Loucy (cell line): ENCODE measurements at regions not wholly inside any gene's neighbourhood (a gene's known extent, or its start where the extent isn't known, plus 50 kb on each side); places are given as distances from the start of the nearest gene placed in this dataset.

Experiments
- H2AFZ ChIP-seq: fragments of 200-600 bp; sonication (generic); 2 replicates; pipeline ENCODE4 v1.6.0; 2016; ENCODE audit warnings: antibody characterized with exemption, mild to moderate bottlenecking, low read length, moderate library complexity
- H3F3A ChIP-seq: fragments of 200-600 bp; 2 replicates; pipeline ENCODE4 v1.6.0; 2016; ENCODE audit warnings: antibody characterized with exemption, low read depth, mild to moderate bottlenecking
- H3K27me3 ChIP-seq: fragments of 200-600 bp; sonication (generic); 2 replicates; pipeline ENCODE4 v1.6.1; 2014; ENCODE audit warnings: low read length, mild to moderate bottlenecking; ENCODE audit not compliant: insufficient read depth, poor library complexity, severe bottlenecking
- H3K36me3 ChIP-seq: fragments of 200-600 bp; sonication (generic); 2 replicates; pipeline ENCODE4 v1.6.1; 2016; ENCODE audit warnings: low read length; ENCODE audit not compliant: insufficient read depth
- H3K4me1 ChIP-seq: fragments of 200-600 bp; sonication (generic); 2 replicates; pipeline ENCODE4 v1.5.1; 2014; ENCODE audit warnings: low read length, mild to moderate bottlenecking; ENCODE audit not compliant: insufficient read depth, poor library complexity, severe bottlenecking
- H3K4me2 ChIP-seq: fragments of 200-600 bp; sonication (generic); 2 replicates; pipeline ENCODE4 v1.6.0; 2014; ENCODE audit warnings: antibody characterized with exemption, low read length, low read depth, mild to moderate bottlenecking; ENCODE audit not compliant: poor library complexity, severe bottlenecking
- H3K4me3 ChIP-seq: fragments of 200-600 bp; sonication (generic); 2 replicates; pipeline ENCODE4 v1.5.1; 2014; ENCODE audit warnings: low read length, mild to moderate bottlenecking, mixed read lengths; ENCODE audit not compliant: poor library complexity, severe bottlenecking
- H3K79me2 ChIP-seq: fragments of 200-600 bp; sonication (generic); 2 replicates; pipeline ENCODE4 v1.6.1; 2014; ENCODE audit warnings: low read length; ENCODE audit not compliant: insufficient read depth
- H3K9ac ChIP-seq: fragments of 200-600 bp; sonication (generic); 2 replicates; pipeline ENCODE4 v1.6.0; 2014; ENCODE audit warnings: mild to moderate bottlenecking, low read depth, low read length, moderate library complexity; ENCODE audit not compliant: poor library complexity, severe bottlenecking
- H3K9me2 ChIP-seq: fragments of 200-600 bp; sonication (generic); replicated peaks from 2 replicates; pipeline ENCODE4 v1.6.1; 2016; ENCODE audit warnings: low read depth, low read length, mixed read lengths
- H3K9me3 ChIP-seq: fragments of 200-600 bp; sonication (generic); 2 replicates; pipeline ENCODE4 v1.6.1; 2014; ENCODE audit warnings: mild to moderate bottlenecking, antibody characterized with exemption, low read length, low read depth; ENCODE audit not compliant: insufficient read depth
- H4K20me1 ChIP-seq: fragments of 200-600 bp; sonication (generic); 2 replicates; pipeline ENCODE4 v1.6.0; 2014; ENCODE audit warnings: antibody characterized with exemption, low read length, mild to moderate bottlenecking; ENCODE audit not compliant: insufficient read depth, poor library complexity, severe bottlenecking
- CTCF ChIP-seq: fragments of 200-600 bp; sonication (generic); conservative IDR thresholded peaks from 2 replicates; pipeline ENCODE4 v1.5.1; 2014; ENCODE audit warnings: mild to moderate bottlenecking, antibody characterized with exemption, low read length
- EZH2phosphoT487 ChIP-seq: fragments of 200-600 bp; IDR thresholded peaks from 2 replicates; pipeline ENCODE4 v1.6.1; 2018; ENCODE audit warnings: antibody characterized with exemption, mild to moderate bottlenecking, moderate library complexity, borderline replicate concordance

DNA sequence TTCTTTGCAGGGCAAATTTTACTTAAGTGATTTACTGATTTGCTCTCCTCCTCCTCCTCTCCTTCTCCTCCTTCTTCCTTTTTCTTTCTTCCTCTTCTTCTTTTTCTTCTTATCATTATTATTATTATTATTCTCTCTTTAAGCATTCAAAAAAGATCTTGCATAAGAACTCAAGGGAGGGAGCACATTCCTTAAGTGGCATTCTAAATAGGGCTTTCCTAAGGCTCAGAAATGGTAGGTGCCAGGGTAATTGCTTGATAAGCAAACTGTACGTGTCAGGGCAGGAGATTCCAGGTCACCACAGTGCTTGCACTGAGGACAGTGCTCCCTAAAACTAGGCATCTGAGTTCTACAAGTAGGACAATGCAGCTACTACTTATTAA lies 92.4 kb downstream of the SPTSSA start:
- TF ChIP-seq EZH2phosphoT487 (no peak), CTCF (no peak)
- Histone ChIP-seq H3K4me2 (no peak overlapping the region), H3F3A (no peaks in the 10 kb centered on the region), H3K4me1 (no peaks in the 10 kb centered on the region), H3K4me3 (no peak overlapping the region), H3K9ac (no peak overlapping the region), H3K36me3 (no peaks in the 10 kb centered on the region), H3K9me2 (no peaks in the 10 kb centered on the region), H3K9me3 (no peaks in the 10 kb centered on the region), H4K20me1 (no peaks in the 10 kb centered on the region), H3K79me2 (no peaks in the 10 kb centered on the region), H2AFZ (no peak overlapping the region), H3K27me3 (no peaks in the 10 kb centered on the region)

DNA sequence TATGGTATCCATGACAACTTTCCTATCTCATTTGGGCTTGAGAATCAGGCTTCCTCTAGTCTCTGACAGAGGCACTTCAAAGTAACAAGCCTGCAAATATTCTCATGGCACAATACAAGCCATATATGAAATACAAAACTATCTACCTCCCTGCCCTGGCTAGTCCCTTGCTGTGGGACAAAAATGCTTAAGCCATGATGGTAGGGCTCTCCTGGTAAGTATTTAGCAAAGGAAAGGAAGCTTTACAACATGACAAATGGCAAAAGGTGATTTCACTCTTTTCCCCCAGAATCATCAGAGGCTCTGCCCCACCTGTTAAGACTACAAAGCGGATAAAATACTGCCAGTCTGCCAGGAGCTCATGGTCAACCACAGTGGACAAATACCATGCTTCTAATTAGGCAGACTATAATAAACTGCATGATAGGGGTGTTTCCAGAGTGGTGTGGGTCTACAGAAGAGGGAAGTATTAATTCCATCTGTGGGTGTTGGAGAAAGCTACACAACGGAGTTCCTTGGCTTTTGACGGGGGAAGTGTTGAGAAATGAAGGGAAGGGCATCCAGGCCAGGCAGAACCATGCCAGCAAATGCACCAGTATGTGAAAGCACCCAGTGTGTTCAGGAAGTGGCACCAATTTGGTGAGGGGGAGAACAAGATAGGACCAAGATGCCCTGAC lies 92.9 kb downstream of the SPTSSA start:
- no peaks in the 10 kb centered on the region for H3K9me2 ChIP-seq
- H3K4me2 ChIP-seq: no peak overlapping the region
- H3K27me3 ChIP-seq: no peaks in the 10 kb centered on the region
- H2AFZ ChIP-seq: no peak overlapping the region
- TF ChIP-seq CTCF: no peak
- TF ChIP-seq EZH2phosphoT487: no peak
- H3K9ac ChIP-seq: no peak overlapping the region
- H3K79me2 ChIP-seq: no peaks in the 10 kb centered on the region
- H4K20me1 ChIP-seq: no peaks in the 10 kb centered on the region
- H3K9me3 ChIP-seq: no peaks in the 10 kb centered on the region
- no peaks in the 10 kb centered on the region for H3F3A ChIP-seq
- no peaks in the 10 kb centered on the region for H3K4me1 ChIP-seq
- no peak overlapping the region for H3K4me3 ChIP-seq
- H3K36me3 ChIP-seq: no peaks in the 10 kb centered on the region

GRCh38 chr14:34368115-34368970 lies 93.7 kb downstream of the SPTSSA start:
- TF ChIP-seq CTCF (no peak), EZH2phosphoT487 (no peak)
- H3K4me2 ChIP-seq: no peak overlapping the region
- H3K4me3 ChIP-seq: no peak overlapping the region
- H3K36me3 ChIP-seq: no peaks in the 10 kb centered on the region
- no peaks in the 10 kb centered on the region for H3F3A ChIP-seq
- no peaks in the 10 kb centered on the region for H3K9me2 ChIP-seq
- no peak overlapping the region for H2AFZ ChIP-seq
- H3K9ac ChIP-seq: no peak overlapping the region
- H4K20me1 ChIP-seq: no peaks in the 10 kb centered on the region
- H3K27me3 ChIP-seq: no peaks in the 10 kb centered on the region
- no peaks in the 10 kb centered on the region for H3K4me1 ChIP-seq
- no peaks in the 10 kb centered on the region for H3K9me3 ChIP-seq
- no peaks in the 10 kb centered on the region for H3K79me2 ChIP-seq
